Endothelial cell (in vitro differentiated cells): ENCODE measurements at regions not wholly inside any gene's neighbourhood (a gene's known extent, or its start where the extent isn't known, plus 50 kb on each side); places are given as distances from the start of the nearest gene placed in this dataset.

Experiments
- DNase-seq: peaks from one replicate; pipeline ENCODE4 v3.0.0; 2021; ENCODE audit warnings: low spot score
- H3K27ac Mint-ChIP-seq: one replicate; pipeline ENCODE4 v1.8.0; 2021; ENCODE audit warnings: mixed read lengths, inconsistent platforms; ENCODE audit not compliant: unreplicated experiment
- H3K27me3 Mint-ChIP-seq: one replicate; pipeline ENCODE4 v1.8.0; 2021; ENCODE audit warnings: mild to moderate bottlenecking, moderate library complexity, mixed read lengths, inconsistent platforms; ENCODE audit not compliant: unreplicated experiment
- H3K36me3 Mint-ChIP-seq: one replicate; pipeline ENCODE4 v1.8.0; 2021; ENCODE audit warnings: mild to moderate bottlenecking, low read depth, mixed read lengths, inconsistent platforms; ENCODE audit not compliant: unreplicated experiment
- H3K4me1 Mint-ChIP-seq: one replicate; pipeline ENCODE4 v1.8.0; 2021; ENCODE audit warnings: mild to moderate bottlenecking, mixed read lengths, inconsistent platforms; ENCODE audit not compliant: unreplicated experiment
- H3K4me3 Mint-ChIP-seq: one replicate; pipeline ENCODE4 v1.8.0; 2021; ENCODE audit warnings: mild to moderate bottlenecking, mixed read lengths, inconsistent platforms; ENCODE audit not compliant: unreplicated experiment
- H3K9me3 Mint-ChIP-seq: one replicate; pipeline ENCODE4 v1.8.0; 2021; ENCODE audit warnings: mixed read lengths, inconsistent platforms; ENCODE audit not compliant: unreplicated experiment
- TF ChIP-seq, protein P1 (sequence below): fragments of 200-600 bp; sonication (generic); IDR thresholded peaks from one replicate; pipeline ENCODE4 v1.5.0; 2021; ENCODE audit warnings: antibody characterized with exemption; ENCODE audit not compliant: unreplicated experiment

DNA sequence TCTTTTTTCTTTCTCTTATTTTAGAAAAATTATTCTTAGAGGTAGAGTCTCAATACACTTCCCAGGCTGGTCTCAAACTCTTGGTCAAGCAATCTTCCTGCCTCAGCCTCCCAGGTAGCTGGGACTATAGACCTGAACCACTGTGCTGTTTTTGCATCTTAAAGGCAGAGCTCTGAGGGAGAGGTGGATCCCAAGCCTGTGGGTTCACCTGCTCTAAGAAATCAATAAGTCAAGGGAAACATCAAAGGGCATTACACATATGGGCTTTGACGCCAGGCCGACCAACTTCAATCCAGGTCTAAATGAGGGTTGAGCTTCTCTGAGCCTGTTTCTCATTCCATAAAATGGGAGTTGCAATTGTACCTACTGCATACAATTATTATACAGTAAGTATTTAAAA lies 223.9 kb downstream of the LY86 start:
- Mint-ChIP-seq H3K27me3 (peaks cover 2% of the 10 kb centered on the region), H3K4me1 (peaks cover 19% of the 10 kb centered on the region), H3K36me3 (no peaks in the 10 kb centered on the region), H3K4me3 (no peak overlapping the region), H3K9me3 (no peaks in the 10 kb centered on the region), H3K27ac (peak overlapping the region; percentile 72)
- DNase-seq: no peak
- TF ChIP-seq, protein P1, sequence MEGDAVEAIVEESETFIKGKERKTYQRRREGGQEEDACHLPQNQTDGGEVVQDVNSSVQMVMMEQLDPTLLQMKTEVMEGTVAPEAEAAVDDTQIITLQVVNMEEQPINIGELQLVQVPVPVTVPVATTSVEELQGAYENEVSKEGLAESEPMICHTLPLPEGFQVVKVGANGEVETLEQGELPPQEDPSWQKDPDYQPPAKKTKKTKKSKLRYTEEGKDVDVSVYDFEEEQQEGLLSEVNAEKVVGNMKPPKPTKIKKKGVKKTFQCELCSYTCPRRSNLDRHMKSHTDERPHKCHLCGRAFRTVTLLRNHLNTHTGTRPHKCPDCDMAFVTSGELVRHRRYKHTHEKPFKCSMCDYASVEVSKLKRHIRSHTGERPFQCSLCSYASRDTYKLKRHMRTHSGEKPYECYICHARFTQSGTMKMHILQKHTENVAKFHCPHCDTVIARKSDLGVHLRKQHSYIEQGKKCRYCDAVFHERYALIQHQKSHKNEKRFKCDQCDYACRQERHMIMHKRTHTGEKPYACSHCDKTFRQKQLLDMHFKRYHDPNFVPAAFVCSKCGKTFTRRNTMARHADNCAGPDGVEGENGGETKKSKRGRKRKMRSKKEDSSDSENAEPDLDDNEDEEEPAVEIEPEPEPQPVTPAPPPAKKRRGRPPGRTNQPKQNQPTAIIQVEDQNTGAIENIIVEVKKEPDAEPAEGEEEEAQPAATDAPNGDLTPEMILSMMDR: no peak

DNA sequence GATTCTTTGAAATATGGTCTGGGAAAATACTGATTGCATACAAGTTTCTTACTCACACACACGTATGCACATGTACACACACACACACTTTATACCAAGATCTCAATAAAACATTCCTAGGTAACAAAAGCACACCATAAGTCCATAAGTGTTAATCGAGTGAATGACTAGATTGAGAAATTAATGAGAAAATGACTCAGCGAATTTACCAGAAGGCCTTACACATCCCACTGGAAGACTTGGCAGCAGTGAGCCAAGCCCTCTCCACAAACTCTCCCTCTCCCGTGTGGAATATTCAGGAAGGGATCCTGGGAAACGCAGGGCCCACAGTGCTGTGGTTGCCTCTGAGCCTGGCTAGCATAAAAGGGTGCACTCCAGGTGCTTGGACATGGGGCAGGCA lies 227.2 kb downstream of the LY86 start:
- no peaks in the 10 kb centered on the region for H3K36me3 Mint-ChIP-seq
- H3K4me1 Mint-ChIP-seq: peaks cover 19% of the 10 kb centered on the region
- TF ChIP-seq, protein P1: no peak
- no peak overlapping the region for H3K27ac Mint-ChIP-seq
- DNase-seq: no peak
- H3K27me3 Mint-ChIP-seq: no peaks in the 10 kb centered on the region
- H3K9me3 Mint-ChIP-seq: no peaks in the 10 kb centered on the region
- no peak overlapping the region for H3K4me3 Mint-ChIP-seq

- Mint-ChIP-seq H3K4me3 (no peak overlapping the region), H3K9me3 (no peaks in the 10 kb centered on the region), H3K36me3 (no peaks in the 10 kb centered on the region)
These were observed 228.2 kb downstream of the LY86 start for GRCh38 chr6:6816716-6817115.

GRCh38 chr6:6818078-6818639 lies 229.6 kb downstream of the LY86 start:
- H3K4me1 Mint-ChIP-seq: peaks cover 3% of the 10 kb centered on the region
- TF ChIP-seq, protein P1: no peak
- no peak overlapping the region for H3K4me3 Mint-ChIP-seq
- H3K27me3 Mint-ChIP-seq: peaks cover 2% of the 10 kb centered on the region
- no peaks in the 10 kb centered on the region for H3K9me3 Mint-ChIP-seq
- DNase-seq: no peak
- H3K36me3 Mint-ChIP-seq: no peaks in the 10 kb centered on the region
- no peak overlapping the region for H3K27ac Mint-ChIP-seq

More at GRCh38 chr6:6816716-6817115, 228.2 kb downstream of the LY86 start:
- no peak overlapping the region for H3K27ac Mint-ChIP-seq
- no peaks in the 10 kb centered on the region for H3K27me3 Mint-ChIP-seq
- TF ChIP-seq, protein P1: no peak
- peaks cover 11% of the 10 kb centered on the region for H3K4me1 Mint-ChIP-seq
- DNase-seq: no peak

- no peaks in the 10 kb centered on the region for H3K9me3 Mint-ChIP-seq
- no peak for DNase-seq
- no peak overlapping the region for H3K4me3 Mint-ChIP-seq
- H3K27me3 Mint-ChIP-seq: peaks cover 9% of the 10 kb centered on the region
- H3K27ac Mint-ChIP-seq: peak overlapping the region; percentile 1
- H3K36me3 Mint-ChIP-seq: no peaks in the 10 kb centered on the region
- no peaks in the 10 kb centered on the region for H3K4me1 Mint-ChIP-seq
- TF ChIP-seq, protein P1: no peak
These were observed 232.2 kb downstream of the LY86 start for GRCh38 chr6:6820641-6821238.
